ENCODE measurements at regions not wholly inside any gene's neighbourhood (a gene's known extent, or its start where the extent isn't known, plus 50 kb on each side); places are given as distances from the start of the nearest gene placed in this dataset.

GRCh38 chr14:97499790-97500481 lies 702.8 kb downstream of the VRK1 start:
- FAIRE-seq (no peak), DNase-seq (ENCODE audit: insufficient read length, low spot score) (no peak)
- TF ChIP-seq POLR2A (IDR thresholded peaks at IDR 0.05; ENCODE audit: low read depth, low read length) (no peak), TAF1 (IDR thresholded peaks at IDR 0.05; ENCODE audit: low read depth, low read length) (no peak), POU2F2 (IDR thresholded peaks at IDR 0.05; ENCODE audit: low read depth, low read length) (no peak), PAX5 (IDR thresholded peaks at IDR 0.05; ENCODE audit: insufficient read depth, low read length, severe bottlenecking) (no peak), POLR2AphosphoS5 (IDR thresholded peaks at IDR 0.05; ENCODE audit: low read depth, low read length) (no peak), SPI1 (IDR thresholded peaks at IDR 0.05; ENCODE audit: low read depth, low read length) (no peak)

DNA sequence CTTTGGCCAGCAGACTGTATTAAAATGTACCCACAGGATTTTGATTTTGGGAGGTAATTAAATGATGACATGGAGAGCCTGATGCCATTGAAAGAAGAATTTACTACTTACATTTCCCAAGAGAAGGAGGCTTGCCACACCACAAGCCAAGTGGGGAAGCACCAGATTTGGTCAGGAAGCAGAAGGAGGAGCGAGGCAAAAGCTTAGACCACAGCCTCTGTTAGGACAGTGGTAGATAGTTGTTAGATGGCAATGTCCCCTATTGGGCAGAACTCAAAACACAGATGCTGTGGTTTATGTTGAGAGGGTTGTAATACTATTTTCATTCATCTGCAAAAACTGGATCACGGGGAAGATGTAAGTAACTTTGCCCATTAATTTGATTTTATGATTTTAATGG lies 709.4 kb downstream of the VRK1 start:
- no peak for TF ChIP-seq POLR2A (IDR thresholded peaks at IDR 0.05; ENCODE audit: low read depth, low read length)
- no peak for TF ChIP-seq PAX5 (IDR thresholded peaks at IDR 0.05; ENCODE audit: insufficient read depth, low read length, severe bottlenecking)
- TF ChIP-seq SPI1 (IDR thresholded peaks at IDR 0.05; ENCODE audit: low read depth, low read length), result no peak
- no peak for TF ChIP-seq POLR2AphosphoS5 (IDR thresholded peaks at IDR 0.05; ENCODE audit: low read depth, low read length)
- TF ChIP-seq POU2F2 (IDR thresholded peaks at IDR 0.05; ENCODE audit: low read depth, low read length), result no peak
- no peak for TF ChIP-seq TAF1 (IDR thresholded peaks at IDR 0.05; ENCODE audit: low read depth, low read length)
- DNase-seq (ENCODE audit: insufficient read length, low spot score) (no peak), FAIRE-seq (no peak)

- TF ChIP-seq POU2F2 (IDR thresholded peaks at IDR 0.05; ENCODE audit: low read depth, low read length) (no peak), POLR2AphosphoS5 (IDR thresholded peaks at IDR 0.05; ENCODE audit: low read depth, low read length) (no peak), SPI1 (IDR thresholded peaks at IDR 0.05; ENCODE audit: low read depth, low read length) (no peak), PAX5 (IDR thresholded peaks at IDR 0.05; ENCODE audit: insufficient read depth, low read length, severe bottlenecking) (no peak), POLR2A (IDR thresholded peaks at IDR 0.05; ENCODE audit: low read depth, low read length) (no peak), TAF1 (IDR thresholded peaks at IDR 0.05; ENCODE audit: low read depth, low read length) (no peak)
- DNase-seq (ENCODE audit: insufficient read length, low spot score) (no peak), FAIRE-seq (no peak)
Observed at GRCh38 chr14:97513891-97514290, 716.7 kb downstream of the VRK1 start.

- TF ChIP-seq POU2F2 (IDR thresholded peaks at IDR 0.05; ENCODE audit: low read depth, low read length) (no peak), PAX5 (IDR thresholded peaks at IDR 0.05; ENCODE audit: insufficient read depth, low read length, severe bottlenecking) (no peak), POLR2A (IDR thresholded peaks at IDR 0.05; ENCODE audit: low read depth, low read length) (no peak), SPI1 (IDR thresholded peaks at IDR 0.05; ENCODE audit: low read depth, low read length) (no peak), POLR2AphosphoS5 (IDR thresholded peaks at IDR 0.05; ENCODE audit: low read depth, low read length) (no peak), TAF1 (IDR thresholded peaks at IDR 0.05; ENCODE audit: low read depth, low read length) (no peak)
- FAIRE-seq, result no peak
- no peak for DNase-seq (ENCODE audit: insufficient read length, low spot score)
Observed at GRCh38 chr14:97517566-97518234, 720.5 kb downstream of the VRK1 start.

DNA sequence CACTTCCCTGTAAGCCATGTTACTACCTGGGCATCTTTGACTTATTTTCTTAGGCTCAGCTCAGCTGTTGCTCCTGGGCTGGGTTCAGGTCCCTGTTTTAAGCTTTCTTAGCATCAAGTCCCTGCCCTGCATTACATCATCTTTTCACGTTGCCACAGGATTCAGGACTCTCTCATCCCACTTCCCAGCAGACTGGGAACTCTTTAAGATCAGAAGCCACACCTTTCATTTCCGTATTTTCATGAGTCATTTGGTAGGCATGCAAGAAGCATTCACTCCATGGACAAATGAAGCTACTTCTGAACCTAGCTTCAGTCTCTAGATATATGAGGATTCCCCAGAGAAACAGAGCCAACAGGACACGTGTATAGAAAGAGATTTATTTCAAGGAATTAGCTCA lies 726.8 kb downstream of the VRK1 start:
- TF ChIP-seq SPI1 (IDR thresholded peaks at IDR 0.05; ENCODE audit: low read depth, low read length) (no peak), PAX5 (IDR thresholded peaks at IDR 0.05; ENCODE audit: insufficient read depth, low read length, severe bottlenecking) (no peak), POU2F2 (IDR thresholded peaks at IDR 0.05; ENCODE audit: low read depth, low read length) (no peak), TAF1 (IDR thresholded peaks at IDR 0.05; ENCODE audit: low read depth, low read length) (no peak), POLR2A (IDR thresholded peaks at IDR 0.05; ENCODE audit: low read depth, low read length) (no peak), POLR2AphosphoS5 (IDR thresholded peaks at IDR 0.05; ENCODE audit: low read depth, low read length) (no peak)
- DNase-seq (ENCODE audit: insufficient read length, low spot score) (no peak), FAIRE-seq (no peak)

DNA sequence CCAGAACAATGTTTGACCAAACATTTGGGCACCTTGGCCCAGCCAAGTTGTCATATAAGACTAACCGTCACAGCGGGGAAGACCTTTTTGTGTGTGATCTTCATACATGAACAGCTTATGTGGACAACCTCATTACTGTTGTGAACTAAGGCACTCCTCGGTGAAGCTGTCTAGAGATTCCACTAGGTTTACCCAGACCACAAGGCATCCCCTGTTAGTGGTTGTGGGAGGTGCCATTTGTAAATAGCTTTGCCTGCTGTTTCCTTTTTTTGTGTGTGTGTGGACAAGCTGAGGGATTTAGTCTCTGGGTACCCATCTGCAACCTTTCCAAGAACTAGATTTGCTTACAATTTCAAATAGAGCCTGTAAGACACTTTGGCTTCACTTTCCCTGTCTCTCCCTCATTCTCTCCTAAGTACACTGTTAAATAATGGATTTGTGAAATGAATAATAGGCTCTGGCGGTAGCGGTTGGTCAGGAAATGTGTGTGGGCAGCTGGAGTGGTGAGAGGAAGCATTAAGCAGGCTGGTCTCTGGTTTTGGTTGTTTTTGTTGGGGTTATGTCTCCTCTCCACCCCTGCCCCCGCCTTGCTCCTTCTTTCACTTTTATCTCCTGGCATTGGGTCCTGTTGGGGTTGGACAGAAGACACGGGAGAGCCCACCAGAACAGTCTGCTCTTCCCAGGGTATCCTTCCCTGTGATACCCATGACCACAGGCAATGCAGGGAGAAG lies 727.6 kb downstream of the VRK1 start:
- FAIRE-seq, result no peak
- TF ChIP-seq PAX5 (IDR thresholded peaks at IDR 0.05; ENCODE audit: insufficient read depth, low read length, severe bottlenecking), result no peak
- no peak for TF ChIP-seq POLR2A (IDR thresholded peaks at IDR 0.05; ENCODE audit: low read depth, low read length)
- no peak for TF ChIP-seq POLR2AphosphoS5 (IDR thresholded peaks at IDR 0.05; ENCODE audit: low read depth, low read length)
- no peak for TF ChIP-seq POU2F2 (IDR thresholded peaks at IDR 0.05; ENCODE audit: low read depth, low read length)
- TF ChIP-seq TAF1 (IDR thresholded peaks at IDR 0.05; ENCODE audit: low read depth, low read length), result no peak
- TF ChIP-seq SPI1 (IDR thresholded peaks at IDR 0.05; ENCODE audit: low read depth, low read length), result no peak

DNA sequence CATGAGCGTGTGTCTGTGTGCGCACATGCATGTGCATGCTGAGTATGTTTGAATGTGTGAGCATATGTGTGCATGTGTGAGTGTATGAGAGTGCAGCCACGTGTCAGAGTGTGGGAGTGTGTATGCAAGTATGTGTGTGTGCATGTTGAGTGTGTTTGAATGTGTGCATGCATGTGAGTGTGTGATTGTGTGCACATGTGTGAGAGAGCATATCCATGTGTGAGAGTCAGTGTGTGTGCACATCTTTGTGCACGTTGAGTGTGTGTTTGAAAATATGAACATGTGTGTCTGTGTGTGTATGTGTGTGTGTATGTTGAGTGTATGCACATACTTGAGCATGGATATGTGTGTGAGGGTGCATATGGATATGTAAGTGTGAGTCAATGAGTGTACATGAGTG lies 730.8 kb downstream of the VRK1 start:
- TF ChIP-seq POU2F2 (IDR thresholded peaks at IDR 0.05; ENCODE audit: low read depth, low read length) (no peak), PAX5 (IDR thresholded peaks at IDR 0.05; ENCODE audit: insufficient read depth, low read length, severe bottlenecking) (no peak), TAF1 (IDR thresholded peaks at IDR 0.05; ENCODE audit: low read depth, low read length) (no peak), POLR2A (IDR thresholded peaks at IDR 0.05; ENCODE audit: low read depth, low read length) (no peak), POLR2AphosphoS5 (IDR thresholded peaks at IDR 0.05; ENCODE audit: low read depth, low read length) (no peak)
- DNase-seq (ENCODE audit: insufficient read length, low spot score) (no peak), FAIRE-seq (no peak)

More for the DNA sequence above, 727.6 kb downstream of the VRK1 start:
- DNase-seq (ENCODE audit: insufficient read length, low spot score), result no peak

DNA sequence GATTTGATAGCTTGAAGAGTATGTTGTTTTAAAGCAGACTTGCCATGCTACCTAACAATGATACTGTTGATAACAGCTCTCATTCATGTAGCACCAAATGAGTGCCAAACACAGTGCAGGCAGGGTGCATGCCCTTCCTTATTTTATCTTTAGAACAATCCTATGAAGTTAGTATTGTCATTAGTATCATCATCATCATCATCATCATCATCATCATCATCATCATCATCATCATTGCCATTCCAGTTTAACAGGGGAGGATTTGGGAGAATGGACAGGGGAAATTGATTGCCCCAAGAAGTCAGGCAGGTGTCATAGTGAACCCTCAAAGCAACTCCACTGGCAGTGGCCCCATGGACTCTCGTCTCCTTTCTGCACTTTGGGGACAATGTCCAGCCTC lies 734.9 kb downstream of the VRK1 start:
- FAIRE-seq (no peak), DNase-seq (ENCODE audit: insufficient read length, low spot score) (no peak)
- TF ChIP-seq SPI1 (IDR thresholded peaks at IDR 0.05; ENCODE audit: low read depth, low read length) (no peak), TAF1 (IDR thresholded peaks at IDR 0.05; ENCODE audit: low read depth, low read length) (no peak), POU2F2 (IDR thresholded peaks at IDR 0.05; ENCODE audit: low read depth, low read length) (no peak)

GRCh38 chr14:97536421-97536820 lies 739.2 kb downstream of the VRK1 start:
- TF ChIP-seq PAX5 (IDR thresholded peaks at IDR 0.05; ENCODE audit: insufficient read depth, low read length, severe bottlenecking), result no peak
- TF ChIP-seq POLR2A (IDR thresholded peaks at IDR 0.05; ENCODE audit: low read depth, low read length), result no peak
- no peak for TF ChIP-seq POLR2AphosphoS5 (IDR thresholded peaks at IDR 0.05; ENCODE audit: low read depth, low read length)
- TF ChIP-seq TAF1 (IDR thresholded peaks at IDR 0.05; ENCODE audit: low read depth, low read length), result no peak
- TF ChIP-seq SPI1 (IDR thresholded peaks at IDR 0.05; ENCODE audit: low read depth, low read length), result no peak
- TF ChIP-seq POU2F2 (IDR thresholded peaks at IDR 0.05; ENCODE audit: low read depth, low read length), result no peak
- FAIRE-seq (no peak), DNase-seq (ENCODE audit: insufficient read length, low spot score) (no peak)

Measured in GM12891 (cell line).